ENCODE measurements at regions not wholly inside any gene's neighbourhood (a gene's known extent, or its start where the extent isn't known, plus 50 kb on each side); places are given as distances from the start of the nearest gene placed in this dataset.

DNA sequence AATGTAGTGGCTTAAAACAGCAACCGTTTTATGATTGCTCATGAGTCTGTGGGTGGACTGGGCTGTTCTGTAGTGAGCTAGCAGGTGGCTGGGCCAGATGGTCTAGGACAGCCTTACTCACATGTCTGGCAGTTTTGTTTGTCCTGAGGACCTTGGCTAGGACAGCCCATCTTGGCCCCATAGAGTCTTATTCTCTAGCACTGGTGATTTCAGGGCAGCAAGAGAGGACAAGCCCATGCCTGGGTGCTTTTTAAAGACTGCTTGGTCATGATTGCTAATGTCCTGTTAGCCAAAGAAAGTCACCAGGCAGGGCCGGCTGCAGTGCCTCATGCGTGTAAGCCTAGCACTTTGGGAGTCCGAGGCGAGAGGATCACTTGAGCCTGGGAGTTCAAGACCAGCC lies 139.8 kb downstream of the KATNIP start:
- no peak for DNase-seq (ENCODE audit: low read depth)
- no peak overlapping the region for H3K4me3 ChIP-seq (ENCODE audit: low read depth, low read length)
- in situ Hi-C loops (cut with HindIII; ENCODE audit: low sequenced_read_pairs) = no loop called here
- TF ChIP-seq, protein P1, sequence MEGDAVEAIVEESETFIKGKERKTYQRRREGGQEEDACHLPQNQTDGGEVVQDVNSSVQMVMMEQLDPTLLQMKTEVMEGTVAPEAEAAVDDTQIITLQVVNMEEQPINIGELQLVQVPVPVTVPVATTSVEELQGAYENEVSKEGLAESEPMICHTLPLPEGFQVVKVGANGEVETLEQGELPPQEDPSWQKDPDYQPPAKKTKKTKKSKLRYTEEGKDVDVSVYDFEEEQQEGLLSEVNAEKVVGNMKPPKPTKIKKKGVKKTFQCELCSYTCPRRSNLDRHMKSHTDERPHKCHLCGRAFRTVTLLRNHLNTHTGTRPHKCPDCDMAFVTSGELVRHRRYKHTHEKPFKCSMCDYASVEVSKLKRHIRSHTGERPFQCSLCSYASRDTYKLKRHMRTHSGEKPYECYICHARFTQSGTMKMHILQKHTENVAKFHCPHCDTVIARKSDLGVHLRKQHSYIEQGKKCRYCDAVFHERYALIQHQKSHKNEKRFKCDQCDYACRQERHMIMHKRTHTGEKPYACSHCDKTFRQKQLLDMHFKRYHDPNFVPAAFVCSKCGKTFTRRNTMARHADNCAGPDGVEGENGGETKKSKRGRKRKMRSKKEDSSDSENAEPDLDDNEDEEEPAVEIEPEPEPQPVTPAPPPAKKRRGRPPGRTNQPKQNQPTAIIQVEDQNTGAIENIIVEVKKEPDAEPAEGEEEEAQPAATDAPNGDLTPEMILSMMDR (IDR thresholded peaks at IDR 0.05; ENCODE audit: low read depth, low read length, missing control alignments) = no peak

- no peak for DNase-seq (ENCODE audit: low read depth)
- in situ Hi-C loops (cut with HindIII; ENCODE audit: low sequenced_read_pairs) = no loop called here
- TF ChIP-seq, protein P1 (IDR thresholded peaks at IDR 0.05; ENCODE audit: low read depth, low read length, missing control alignments) = peak; percentile 70
- no peak overlapping the region for H3K4me3 ChIP-seq (ENCODE audit: low read depth, low read length)
Measured at GRCh38 chr16:27690608-27691007, 140.7 kb downstream of the KATNIP start.

GRCh38 chr16:27691721-27692120 lies 141.8 kb downstream of the KATNIP start:
- in situ Hi-C loops (cut with HindIII; ENCODE audit: low sequenced_read_pairs) = no loop called here
- H3K4me3 ChIP-seq (ENCODE audit: low read depth, low read length) = no peak overlapping the region
- TF ChIP-seq, protein P1 (IDR thresholded peaks at IDR 0.05; ENCODE audit: low read depth, low read length, missing control alignments) = no peak
- no peak for DNase-seq (ENCODE audit: low read depth)

DNA sequence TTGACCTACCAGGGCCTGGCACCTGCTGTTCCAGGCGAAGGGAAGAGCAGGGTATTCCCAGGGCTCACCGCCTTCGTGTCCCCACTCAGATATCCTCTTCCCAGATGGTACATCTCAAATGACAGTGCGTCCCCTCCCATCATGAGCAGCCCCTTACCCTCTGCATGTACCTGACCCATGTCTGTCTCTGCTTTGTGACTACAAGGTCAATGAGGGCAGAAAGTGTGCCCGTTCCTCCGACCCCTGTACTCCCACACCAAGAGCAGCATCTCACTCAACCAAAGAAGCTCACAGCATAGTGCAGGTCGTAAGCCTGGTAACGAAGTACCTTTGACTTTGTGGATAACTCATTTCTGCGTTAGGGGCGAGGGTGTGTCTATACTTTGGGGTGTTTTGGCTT lies 142.6 kb downstream of the KATNIP start:
- TF ChIP-seq, protein P1 (IDR thresholded peaks at IDR 0.05; ENCODE audit: low read depth, low read length, missing control alignments) = no peak
- no peak for DNase-seq (ENCODE audit: low read depth)
- H3K4me3 ChIP-seq (ENCODE audit: low read depth, low read length) = no peak overlapping the region
- in situ Hi-C loops (cut with HindIII; ENCODE audit: low sequenced_read_pairs) = no loop called here

DNA sequence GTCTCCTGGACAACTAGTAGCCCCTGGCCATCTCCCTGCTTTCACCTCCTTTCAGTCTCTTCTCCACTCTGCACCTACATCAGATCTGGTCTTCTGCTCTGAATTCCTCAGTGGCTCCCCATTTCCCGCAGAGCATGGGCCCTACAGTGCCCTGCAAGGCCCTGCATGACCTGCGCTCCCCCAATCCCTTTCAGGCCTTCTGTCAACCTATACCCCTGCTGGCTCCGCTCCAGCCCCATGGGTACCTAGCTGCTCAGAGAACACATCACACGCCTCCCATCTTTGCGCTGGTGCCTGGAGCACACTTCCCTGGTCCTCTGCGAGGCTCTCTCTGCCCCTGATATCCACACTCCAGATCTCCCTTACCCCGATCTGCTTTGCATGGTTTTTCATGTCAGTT lies 145.2 kb downstream of the KATNIP start:
- H3K4me3 ChIP-seq (ENCODE audit: low read depth, low read length) = no peak overlapping the region
- in situ Hi-C loops (cut with HindIII; ENCODE audit: low sequenced_read_pairs) = no loop called here
- TF ChIP-seq, protein P1 (IDR thresholded peaks at IDR 0.05; ENCODE audit: low read depth, low read length, missing control alignments) = no peak
- no peak for DNase-seq (ENCODE audit: low read depth)

- TF ChIP-seq, protein P1 (IDR thresholded peaks at IDR 0.05; ENCODE audit: low read depth, low read length, missing control alignments) = peak; percentile 43
- in situ Hi-C loops (cut with HindIII; ENCODE audit: low sequenced_read_pairs) = no loop called here
- no peak for DNase-seq (ENCODE audit: low read depth)
Measured at GRCh38 chr16:27698266-27698665, 148.3 kb downstream of the KATNIP start.

GRCh38 chr16:27698746-27699145 lies 148.8 kb downstream of the KATNIP start:
- no peak for DNase-seq (ENCODE audit: low read depth)
- TF ChIP-seq, protein P1 (IDR thresholded peaks at IDR 0.05; ENCODE audit: low read depth, low read length, missing control alignments) = no peak
- in situ Hi-C loops (cut with HindIII; ENCODE audit: low sequenced_read_pairs) = no loop called here
- no peak overlapping the region for H3K4me3 ChIP-seq (ENCODE audit: low read depth, low read length)

More at GRCh38 chr16:27698266-27698665, 148.3 kb downstream of the KATNIP start:
- H3K4me3 ChIP-seq (ENCODE audit: low read depth, low read length) = no peak overlapping the region
